ENCODE measurements at regions not wholly inside any gene's neighbourhood (a gene's known extent, or its start where the extent isn't known, plus 50 kb on each side); places are given as distances from the start of the nearest gene placed in this dataset.

DNA sequence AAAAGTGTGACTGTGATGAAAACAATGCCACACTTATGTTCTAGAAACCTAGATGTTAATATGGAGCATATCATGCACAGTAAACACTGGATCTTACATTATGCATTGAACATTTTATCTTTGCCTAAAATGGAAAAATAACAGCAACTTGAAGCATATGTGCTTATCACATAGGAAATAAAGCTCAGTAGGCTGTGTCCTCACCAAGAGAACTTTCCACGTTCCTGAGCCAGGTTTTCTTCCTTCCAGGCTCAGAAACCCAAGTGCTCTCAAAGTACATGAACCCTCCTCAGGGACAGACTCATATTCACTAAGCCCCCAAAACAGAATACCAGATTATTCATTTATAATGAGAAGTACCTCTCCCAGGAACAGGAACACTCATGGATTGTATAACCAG is 79.4 kb upstream of the PRKAR2B start:
- no peak overlapping the region for H3K27ac ChIP-seq
- no peak overlapping the region for H3K4me3 ChIP-seq
- intact Hi-C loops (cut with DNase I) = no loop called here
- DNase-seq (no peak), ATAC-seq (no peak)
- no peaks in the 10 kb centered on the region for H3K9me3 ChIP-seq
- no peaks in the 10 kb centered on the region for H3K36me3 ChIP-seq
- 47 to 66% (median 49%) methylated on average over 1 of the region's 1 CpG for WGBS, 4 donors
- H3K4me1 ChIP-seq = no peaks in the 10 kb centered on the region
- no peaks in the 10 kb centered on the region for H3K27me3 ChIP-seq
- TF ChIP-seq POLR2A (IDR thresholded peaks at IDR 0.05) = no peak
- TF ChIP-seq, protein P1, sequence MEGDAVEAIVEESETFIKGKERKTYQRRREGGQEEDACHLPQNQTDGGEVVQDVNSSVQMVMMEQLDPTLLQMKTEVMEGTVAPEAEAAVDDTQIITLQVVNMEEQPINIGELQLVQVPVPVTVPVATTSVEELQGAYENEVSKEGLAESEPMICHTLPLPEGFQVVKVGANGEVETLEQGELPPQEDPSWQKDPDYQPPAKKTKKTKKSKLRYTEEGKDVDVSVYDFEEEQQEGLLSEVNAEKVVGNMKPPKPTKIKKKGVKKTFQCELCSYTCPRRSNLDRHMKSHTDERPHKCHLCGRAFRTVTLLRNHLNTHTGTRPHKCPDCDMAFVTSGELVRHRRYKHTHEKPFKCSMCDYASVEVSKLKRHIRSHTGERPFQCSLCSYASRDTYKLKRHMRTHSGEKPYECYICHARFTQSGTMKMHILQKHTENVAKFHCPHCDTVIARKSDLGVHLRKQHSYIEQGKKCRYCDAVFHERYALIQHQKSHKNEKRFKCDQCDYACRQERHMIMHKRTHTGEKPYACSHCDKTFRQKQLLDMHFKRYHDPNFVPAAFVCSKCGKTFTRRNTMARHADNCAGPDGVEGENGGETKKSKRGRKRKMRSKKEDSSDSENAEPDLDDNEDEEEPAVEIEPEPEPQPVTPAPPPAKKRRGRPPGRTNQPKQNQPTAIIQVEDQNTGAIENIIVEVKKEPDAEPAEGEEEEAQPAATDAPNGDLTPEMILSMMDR (IDR thresholded peaks at IDR 0.05) = no peak

- Histone ChIP-seq H3K27ac (no peak overlapping the region), H3K36me3 (no peaks in the 10 kb centered on the region), H3K4me3 (no peak overlapping the region), H3K4me1 (no peaks in the 10 kb centered on the region), H3K9me3 (no peaks in the 10 kb centered on the region), H3K27me3 (no peaks in the 10 kb centered on the region)
- intact Hi-C loops (cut with DNase I) = no loop called here
- no peak for TF ChIP-seq POLR2A (IDR thresholded peaks at IDR 0.05)
- TF ChIP-seq, protein P1 (IDR thresholded peaks at IDR 0.05) = no peak
- DNase-seq (no peak), ATAC-seq (no peak)
- 84 to 91% (median 88%) methylated on average over 2 of the region's 2 CpGs for WGBS, 4 donors
Observed at GRCh38 chr7:106966121-106966520, 78.4 kb upstream of the PRKAR2B start.

- ATAC-seq = no peak
- no peaks in the 10 kb centered on the region for H3K36me3 ChIP-seq
Observed at GRCh38 chr7:106968160-106968559, 76.3 kb upstream of the PRKAR2B start.

GRCh38 chr7:106978425-106979420 is 65.8 kb upstream of the PRKAR2B start:
- intact Hi-C loops (cut with DNase I) = no loop called here

More at GRCh38 chr7:106968160-106968559, 76.3 kb upstream of the PRKAR2B start:
- 72 to 77% (median 76%) methylated on average over 5 of the region's 5 CpGs for WGBS, 4 donors
- Histone ChIP-seq H3K27me3 (no peaks in the 10 kb centered on the region), H3K9me3 (no peaks in the 10 kb centered on the region), H3K4me1 (no peaks in the 10 kb centered on the region), H3K4me3 (no peak overlapping the region), H3K27ac (no peak overlapping the region)
- no peak for DNase-seq
- intact Hi-C loops (cut with DNase I) = no loop called here
- TF ChIP-seq, protein P1 (IDR thresholded peaks at IDR 0.05) = no peak
- no peak for TF ChIP-seq POLR2A (IDR thresholded peaks at IDR 0.05)

More at GRCh38 chr7:106978425-106979420, 65.8 kb upstream of the PRKAR2B start:
- H3K4me3 ChIP-seq = no peak overlapping the region
- TF ChIP-seq POLR2A (IDR thresholded peaks at IDR 0.05) = no peak
- TF ChIP-seq, protein P1 (IDR thresholded peaks at IDR 0.05) = peak in 5 of 12 donors; percentile 5 to 27 (median 24)
- H3K27ac ChIP-seq = peak overlapping the region in 2 of 12 donors; percentile 12 to 39
- H3K4me1 ChIP-seq = peaks cover 0 to 15% (median 0%) of the 10 kb centered on the region in 12 donors
- DNase-seq = no peak
- no peaks in the 10 kb centered on the region for H3K36me3 ChIP-seq
- peak; percentile 54 to 73 (median 63) for ATAC-seq
- H3K27me3 ChIP-seq = no peaks in the 10 kb centered on the region
- no peaks in the 10 kb centered on the region for H3K9me3 ChIP-seq
- WGBS, 4 donors = 50 to 52% (median 51%) methylated on average over 10 of the region's 10 CpGs
